GM21367 (cell line): ENCODE measurements at regions not wholly inside any gene's neighbourhood (a gene's known extent, or its start where the extent isn't known, plus 50 kb on each side); places are given as distances from the start of the nearest gene placed in this dataset.
"Not testable (repeated sequence)": the region's sequence is repeated elsewhere in the genome, so short reads cannot be mapped to it uniquely, and the experiment has no call there.

Experiments used
- ATAC-seq: cut with Tn5 transposase; IDR thresholded peaks from one replicate; pipeline ENCODE4 v1.9.1; 2021; ENCODE audit not compliant: unreplicated experiment

GRCh38 chr13:23105051-23105450, 75.7 kb upstream of the SGCG start:
- no peak for ATAC-seq

GRCh38 chr13:23107665-23108064, 73.1 kb upstream of the SGCG start:
- ATAC-seq, result no peak

GRCh38 chr13:23119131-23119530, 61.6 kb upstream of the SGCG start:
- ATAC-seq, result no peak

GRCh38 chr13:23127540-23127939, 53.2 kb upstream of the SGCG start:
- ATAC-seq, result not testable (repeated sequence)

- ATAC-seq, result no peak
These were observed 51.4 kb upstream of the SGCG start for GRCh38 chr13:23129331-23129730.
